ENCODE measurements at regions not wholly inside any gene's neighbourhood (a gene's known extent, or its start where the extent isn't known, plus 50 kb on each side); places are given as distances from the start of the nearest gene placed in this dataset.

DNA sequence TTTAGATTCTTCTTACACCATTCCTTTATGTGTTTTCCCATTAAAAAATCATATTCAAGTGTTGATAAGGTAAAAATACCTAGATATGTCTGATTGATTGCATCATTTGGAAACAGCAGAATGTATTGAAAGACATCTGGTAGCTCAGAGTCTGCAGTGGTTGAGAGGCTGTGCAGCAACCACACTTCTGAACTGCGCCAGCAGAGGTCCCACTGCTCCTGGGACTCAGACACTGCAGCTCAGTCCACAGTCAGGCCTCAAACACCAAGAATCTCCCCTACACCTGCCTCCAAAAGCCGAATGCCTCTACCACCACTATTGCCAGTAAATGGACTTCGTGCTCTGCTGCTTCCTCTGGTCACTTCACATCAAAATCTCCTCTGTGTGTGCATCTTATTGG, 176.9 kb upstream of the LMCD1 start:
- TF ChIP-seq, protein P1, sequence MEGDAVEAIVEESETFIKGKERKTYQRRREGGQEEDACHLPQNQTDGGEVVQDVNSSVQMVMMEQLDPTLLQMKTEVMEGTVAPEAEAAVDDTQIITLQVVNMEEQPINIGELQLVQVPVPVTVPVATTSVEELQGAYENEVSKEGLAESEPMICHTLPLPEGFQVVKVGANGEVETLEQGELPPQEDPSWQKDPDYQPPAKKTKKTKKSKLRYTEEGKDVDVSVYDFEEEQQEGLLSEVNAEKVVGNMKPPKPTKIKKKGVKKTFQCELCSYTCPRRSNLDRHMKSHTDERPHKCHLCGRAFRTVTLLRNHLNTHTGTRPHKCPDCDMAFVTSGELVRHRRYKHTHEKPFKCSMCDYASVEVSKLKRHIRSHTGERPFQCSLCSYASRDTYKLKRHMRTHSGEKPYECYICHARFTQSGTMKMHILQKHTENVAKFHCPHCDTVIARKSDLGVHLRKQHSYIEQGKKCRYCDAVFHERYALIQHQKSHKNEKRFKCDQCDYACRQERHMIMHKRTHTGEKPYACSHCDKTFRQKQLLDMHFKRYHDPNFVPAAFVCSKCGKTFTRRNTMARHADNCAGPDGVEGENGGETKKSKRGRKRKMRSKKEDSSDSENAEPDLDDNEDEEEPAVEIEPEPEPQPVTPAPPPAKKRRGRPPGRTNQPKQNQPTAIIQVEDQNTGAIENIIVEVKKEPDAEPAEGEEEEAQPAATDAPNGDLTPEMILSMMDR (IDR thresholded peaks at IDR 0.05) = peak; percentile 28 to 57 (median 45)
- TF ChIP-seq POLR2A (IDR thresholded peaks at IDR 0.05) = no peak

Data from heart left ventricle (tissue), 13 donors.